NOMO-1 treated with DMSO at 0.1 percent for 48 hours (cell line): ENCODE measurements at regions not wholly inside any gene's neighbourhood (a gene's known extent, or its start where the extent isn't known, plus 50 kb on each side); places are given as distances from the start of the nearest gene placed in this dataset.
A peak's percentile ranks its signal among the peaks of the same experiment; 100 is the strongest.
"Not testable (repeated sequence)": the region's sequence is repeated elsewhere in the genome, so short reads cannot be mapped to it uniquely, and the experiment has no call there.

ENCODE experiments used
- DNase-seq: peaks from one replicate; lab custom pipeline; 2025; ENCODE audit not compliant: unreplicated experiment; lab: John Stamatoyannopoulos, UW

- DNase-seq: peak; percentile 41
Measured at GRCh38 chr11:93608364-93608763, 53.1 kb upstream of the CEP295 start.

- DNase-seq: no peak
Measured at GRCh38 chr11:93606721-93607120, 54.8 kb upstream of the CEP295 start.

GRCh38 chr11:93606314-93606713 lies 55.2 kb upstream of the CEP295 start:
- DNase-seq: no peak

GRCh38 chr11:93605642-93606041 lies 55.8 kb upstream of the CEP295 start:
- DNase-seq: no peak

- DNase-seq: peak; percentile 92
Measured at GRCh38 chr11:93604008-93604660, 57.3 kb upstream of the CEP295 start.

GRCh38 chr11:93603225-93604007 lies 58.1 kb upstream of the CEP295 start:
- peak; percentile 5 for DNase-seq

DNA sequence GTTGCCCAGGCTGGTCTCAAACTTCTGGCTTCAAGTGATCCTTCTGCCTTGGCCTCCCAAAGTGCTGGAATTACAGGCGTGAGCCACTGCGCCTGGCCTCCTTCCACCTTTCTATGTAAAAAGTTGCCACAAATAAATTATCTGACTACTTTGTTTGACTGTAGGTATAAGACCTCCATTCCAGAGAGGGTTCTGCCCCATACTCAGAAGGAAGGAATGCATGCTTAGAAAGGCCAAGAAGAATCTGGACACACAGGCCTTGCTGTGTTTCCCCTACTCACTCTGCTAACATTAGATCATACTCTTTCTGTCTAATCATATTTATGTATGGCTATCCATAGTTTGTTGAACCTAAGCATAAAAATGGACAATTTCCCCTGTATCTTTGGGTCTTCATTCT lies 53.0 kb upstream of the SMCO4 start:
- not testable (repeated sequence) for DNase-seq
